Neural progenitor cell (in vitro differentiated cells): ENCODE measurements at regions not wholly inside any gene's neighbourhood (a gene's known extent, or its start where the extent isn't known, plus 50 kb on each side); places are given as distances from the start of the nearest gene placed in this dataset.

Experiments
- DNase-seq: peaks from one replicate; pipeline ENCODE4 v3.0.0-alpha.2; 2016; ENCODE audit warnings: low spot score
- H2AFZ ChIP-seq: fragments of 200-600 bp; sonication (generic); replicated peaks from 2 replicates; pipeline ENCODE4 v1.6.1; 2016; ENCODE audit warnings: antibody characterized with exemption
- H3F3A ChIP-seq: fragments of 200-600 bp; sonication (generic); 2 replicates; pipeline ENCODE4 v1.6.1; 2016; ENCODE audit warnings: antibody characterized with exemption, low read depth
- H3K27ac ChIP-seq: fragments of 200-600 bp; sonication (generic); 2 replicates; pipeline ENCODE4 v1.5.1; 2016; ENCODE audit warnings: mild to moderate bottlenecking
- H3K27me3 ChIP-seq: fragments of 200-600 bp; sonication (generic); 2 replicates; pipeline ENCODE4 v1.6.1; 2016; ENCODE audit warnings: mild to moderate bottlenecking, moderate library complexity
- H3K36me3 ChIP-seq: fragments of 200-600 bp; sonication (generic); 2 replicates; pipeline ENCODE4 v1.5.1; 2016
- H3K4me1 ChIP-seq: fragments of 200-600 bp; sonication (generic); 2 replicates; pipeline ENCODE4 v1.6.1; 2016; ENCODE audit warnings: mixed run types
- H3K4me2 ChIP-seq: fragments of 200-600 bp; sonication (generic); 2 replicates; pipeline ENCODE4 v1.6.1; 2016
- H3K4me3 ChIP-seq: fragments of 200-600 bp; sonication (generic); 2 replicates; pipeline ENCODE4 v1.5.1; 2016
- H3K79me2 ChIP-seq: fragments of 200-600 bp; sonication (generic); 2 replicates; pipeline ENCODE4 v1.6.1; 2016; ENCODE audit warnings: low read depth
- H3K9ac ChIP-seq: fragments of 200-600 bp; sonication (generic); 2 replicates; pipeline ENCODE4 v1.6.1; 2016
- H3K9me3 ChIP-seq: fragments of 200-600 bp; sonication (generic); 2 replicates; pipeline ENCODE4 v1.5.1; 2016; ENCODE audit warnings: low read depth
- H4K20me1 ChIP-seq: fragments of 200-600 bp; sonication (generic); 2 replicates; pipeline ENCODE4 v1.6.1; 2016; ENCODE audit warnings: low read depth
- H3K27ac Mint-ChIP-seq: 3 replicates; pipeline ENCODE4 v1.8.0; 2021; ENCODE audit warnings: mixed read lengths
- H3K27me3 Mint-ChIP-seq: 2 replicates; pipeline ENCODE4 v1.8.0; 2022; ENCODE audit warnings: low read depth, mild to moderate bottlenecking, inconsistent platforms, moderate library complexity, mixed read lengths; ENCODE audit not compliant: insufficient read depth
- H3K36me3 Mint-ChIP-seq: 3 replicates; pipeline ENCODE4 v1.8.0; 2021; ENCODE audit warnings: mixed read lengths
- H3K4me1 Mint-ChIP-seq: 3 replicates; pipeline ENCODE4 v1.8.0; 2021; ENCODE audit warnings: mixed read lengths
- H3K4me3 Mint-ChIP-seq: 3 replicates; pipeline ENCODE4 v1.8.0; 2021; ENCODE audit warnings: mild to moderate bottlenecking, moderate library complexity, mixed read lengths
- H3K9me3 Mint-ChIP-seq: 3 replicates; pipeline ENCODE4 v1.8.0; 2020; ENCODE audit warnings: mixed read lengths
- EZH2 ChIP-seq: fragments of 200-600 bp; sonication (generic); IDR thresholded peaks from 2 replicates; pipeline ENCODE4 v1.6.1; 2017; ENCODE audit warnings: antibody characterized with exemption, mild to moderate bottlenecking, moderate library complexity
- EZH2phosphoT487 ChIP-seq: fragments of 200-600 bp; sonication (generic); IDR thresholded peaks from 2 replicates; pipeline ENCODE4 v1.6.1; 2017; ENCODE audit warnings: antibody characterized with exemption
- TF ChIP-seq, protein P1 (sequence below): fragments of 200-600 bp; sonication (generic); IDR thresholded peaks from 2 replicates; pipeline ENCODE4 v1.5.1; 2017; ENCODE audit warnings: antibody characterized with exemption, mild to moderate bottlenecking

DNA sequence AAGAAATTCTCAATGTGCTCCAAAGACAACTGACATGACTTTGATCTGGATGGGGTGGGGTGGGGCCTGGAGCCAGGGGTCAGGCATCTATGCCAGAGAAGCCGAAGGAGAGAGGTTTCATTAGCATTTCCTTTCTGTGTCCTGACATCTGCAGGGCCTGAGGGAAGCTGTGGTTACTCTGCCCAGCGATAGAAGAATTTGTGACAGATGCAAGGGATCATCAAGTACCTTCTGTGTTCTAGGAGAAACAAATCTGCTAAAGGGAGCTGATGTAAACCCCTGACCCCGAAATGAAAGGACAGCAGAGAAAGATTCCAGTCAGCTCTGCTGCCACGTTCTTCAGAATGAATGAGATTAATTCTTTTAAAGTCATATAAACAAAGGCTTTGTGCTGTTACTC, 335.7 kb downstream of the PRELID2 start:
- H3K79me2 ChIP-seq: no peaks in the 10 kb centered on the region
- TF ChIP-seq, protein P1, sequence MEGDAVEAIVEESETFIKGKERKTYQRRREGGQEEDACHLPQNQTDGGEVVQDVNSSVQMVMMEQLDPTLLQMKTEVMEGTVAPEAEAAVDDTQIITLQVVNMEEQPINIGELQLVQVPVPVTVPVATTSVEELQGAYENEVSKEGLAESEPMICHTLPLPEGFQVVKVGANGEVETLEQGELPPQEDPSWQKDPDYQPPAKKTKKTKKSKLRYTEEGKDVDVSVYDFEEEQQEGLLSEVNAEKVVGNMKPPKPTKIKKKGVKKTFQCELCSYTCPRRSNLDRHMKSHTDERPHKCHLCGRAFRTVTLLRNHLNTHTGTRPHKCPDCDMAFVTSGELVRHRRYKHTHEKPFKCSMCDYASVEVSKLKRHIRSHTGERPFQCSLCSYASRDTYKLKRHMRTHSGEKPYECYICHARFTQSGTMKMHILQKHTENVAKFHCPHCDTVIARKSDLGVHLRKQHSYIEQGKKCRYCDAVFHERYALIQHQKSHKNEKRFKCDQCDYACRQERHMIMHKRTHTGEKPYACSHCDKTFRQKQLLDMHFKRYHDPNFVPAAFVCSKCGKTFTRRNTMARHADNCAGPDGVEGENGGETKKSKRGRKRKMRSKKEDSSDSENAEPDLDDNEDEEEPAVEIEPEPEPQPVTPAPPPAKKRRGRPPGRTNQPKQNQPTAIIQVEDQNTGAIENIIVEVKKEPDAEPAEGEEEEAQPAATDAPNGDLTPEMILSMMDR: no peak
- no peak for TF ChIP-seq EZH2
- no peak for TF ChIP-seq EZH2phosphoT487

DNA sequence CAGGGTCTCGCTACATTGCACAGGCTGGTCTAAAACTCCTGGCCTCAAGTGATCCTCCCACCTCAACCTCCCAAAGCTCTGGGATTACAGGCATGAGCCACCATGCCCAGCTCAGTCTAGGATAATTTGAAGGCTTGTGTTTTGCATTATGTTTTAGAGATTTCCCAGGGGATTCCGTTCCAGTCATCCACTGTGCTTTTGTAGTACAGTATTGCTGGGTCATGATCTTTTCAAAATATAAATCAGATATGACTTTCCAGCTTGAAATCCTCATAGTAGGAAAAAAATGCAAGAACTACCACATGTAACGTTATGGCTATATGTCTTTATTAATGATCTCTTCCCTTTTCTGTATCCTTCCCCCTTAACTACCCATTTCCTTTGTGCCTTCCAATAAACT, 338.1 kb downstream of the PRELID2 start:
- Histone ChIP-seq H2AFZ (no peak overlapping the region), H3K36me3 (no peaks in the 10 kb centered on the region), H3K4me3 (no peak overlapping the region), H3K9ac (no peak overlapping the region), H3K79me2 (no peaks in the 10 kb centered on the region), H4K20me1 (no peaks in the 10 kb centered on the region), H3K4me2 (no peak overlapping the region), H3K27me3 (no peaks in the 10 kb centered on the region), H3F3A (peaks cover 7% of the 10 kb centered on the region), H3K9me3 (no peaks in the 10 kb centered on the region), H3K27ac (no peak overlapping the region), H3K4me1 (no peaks in the 10 kb centered on the region)
- H3K27me3 Mint-ChIP-seq: no peaks in the 10 kb centered on the region
- TF ChIP-seq EZH2 (no peak), EZH2phosphoT487 (no peak)
- TF ChIP-seq, protein P1: no peak
- H3K4me1 Mint-ChIP-seq: peaks cover 12% of the 10 kb centered on the region
- H3K4me3 Mint-ChIP-seq: no peak overlapping the region
- no peak overlapping the region for H3K27ac Mint-ChIP-seq
- no peaks in the 10 kb centered on the region for H3K36me3 Mint-ChIP-seq
- no peaks in the 10 kb centered on the region for H3K9me3 Mint-ChIP-seq
- no peak for DNase-seq

More for the DNA sequence above, 335.7 kb downstream of the PRELID2 start:
- H3K27ac ChIP-seq: no peak overlapping the region
- no peak overlapping the region for H3K4me3 Mint-ChIP-seq
- no peaks in the 10 kb centered on the region for H3K27me3 Mint-ChIP-seq
- H3F3A ChIP-seq: peaks cover 7% of the 10 kb centered on the region
- no peak overlapping the region for H3K4me2 ChIP-seq
- no peak for DNase-seq
- H3K36me3 ChIP-seq: no peaks in the 10 kb centered on the region
- H3K9me3 ChIP-seq: no peaks in the 10 kb centered on the region
- peaks cover 15% of the 10 kb centered on the region for H3K4me1 Mint-ChIP-seq
- no peak overlapping the region for H3K9ac ChIP-seq
- no peak overlapping the region for H3K4me3 ChIP-seq
- no peaks in the 10 kb centered on the region for H3K36me3 Mint-ChIP-seq
- H3K9me3 Mint-ChIP-seq: no peaks in the 10 kb centered on the region
- H2AFZ ChIP-seq: no peak overlapping the region
- H3K27ac Mint-ChIP-seq: no peak overlapping the region
- H4K20me1 ChIP-seq: no peaks in the 10 kb centered on the region
- no peaks in the 10 kb centered on the region for H3K27me3 ChIP-seq
- H3K4me1 ChIP-seq: peaks cover 6% of the 10 kb centered on the region

DNA sequence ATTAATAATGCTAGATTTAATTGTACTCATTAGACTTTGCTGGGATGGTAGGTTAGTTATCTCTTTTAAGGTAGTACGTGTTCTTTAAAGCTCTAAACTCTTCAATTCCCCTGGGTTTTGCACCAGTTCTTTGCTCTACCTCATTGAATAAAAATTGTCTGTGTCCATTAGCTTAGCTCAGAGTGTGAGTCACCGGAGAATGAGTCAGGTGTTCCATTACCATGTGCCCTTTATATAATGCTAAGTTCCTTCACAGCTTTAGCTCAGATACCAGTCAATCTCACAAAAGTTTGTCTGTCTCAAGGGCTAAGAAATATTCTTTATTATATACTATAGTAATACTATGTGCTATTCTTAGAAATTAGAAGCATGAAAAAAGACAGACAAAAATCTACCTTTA, 339.4 kb downstream of the PRELID2 start:
- H2AFZ ChIP-seq: no peak overlapping the region
- no peak overlapping the region for H3K4me3 Mint-ChIP-seq

More for the DNA sequence above, 339.4 kb downstream of the PRELID2 start:
- Mint-ChIP-seq H3K9me3 (no peaks in the 10 kb centered on the region), H3K27ac (no peak overlapping the region), H3K4me1 (peaks cover 12% of the 10 kb centered on the region), H3K36me3 (no peaks in the 10 kb centered on the region), H3K27me3 (no peaks in the 10 kb centered on the region)
- Histone ChIP-seq H3K9me3 (no peaks in the 10 kb centered on the region), H3K27me3 (no peaks in the 10 kb centered on the region), H3K4me3 (no peak overlapping the region), H3K36me3 (no peaks in the 10 kb centered on the region), H3K4me2 (no peak overlapping the region), H3K79me2 (no peaks in the 10 kb centered on the region), H3K4me1 (no peaks in the 10 kb centered on the region), H3F3A (peaks cover 7% of the 10 kb centered on the region), H3K27ac (no peak overlapping the region), H4K20me1 (no peaks in the 10 kb centered on the region), H3K9ac (no peak overlapping the region)
- DNase-seq: no peak
- TF ChIP-seq EZH2phosphoT487 (no peak), EZH2 (no peak)
- TF ChIP-seq, protein P1: no peak
